GM12891 (cell line): ENCODE measurements at regions not wholly inside any gene's neighbourhood (a gene's known extent, or its start where the extent isn't known, plus 50 kb on each side); places are given as distances from the start of the nearest gene placed in this dataset.

ENCODE experiments used
- POLR2A ChIP-seq: IDR thresholded peaks from 2 replicates; pipeline ENCODE4 v1.6.1; 2011; ENCODE audit warnings: low read depth, low read length, control low read depth
- SPI1 ChIP-seq: IDR thresholded peaks from 2 replicates; pipeline ENCODE4 v1.6.1; 2011; ENCODE audit warnings: low read depth, low read length, control low read depth

DNA sequence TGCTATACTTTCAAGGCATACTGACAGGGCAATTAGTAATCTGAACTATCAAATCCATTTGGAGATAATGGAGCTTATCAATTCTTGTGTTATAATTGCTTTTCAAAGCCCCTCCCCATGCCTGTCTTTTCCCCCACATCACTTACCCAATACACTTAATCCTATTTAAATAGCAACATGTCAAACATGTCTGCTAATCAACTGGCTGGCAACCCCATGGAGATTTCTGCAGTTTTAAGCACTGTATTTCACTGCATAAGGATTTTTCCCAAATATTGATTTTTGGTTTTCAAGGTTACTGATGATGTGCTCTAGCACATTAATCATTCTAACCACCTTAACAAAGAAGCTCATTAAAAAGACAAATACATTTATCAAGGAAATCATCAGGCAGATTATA lies 800.3 kb downstream of the PLA2G4A start:
- TF ChIP-seq SPI1: no peak
- TF ChIP-seq POLR2A: no peak
